ENCODE measurements at regions not wholly inside any gene's neighbourhood (a gene's known extent, or its start where the extent isn't known, plus 50 kb on each side); places are given as distances from the start of the nearest gene placed in this dataset.

DNA sequence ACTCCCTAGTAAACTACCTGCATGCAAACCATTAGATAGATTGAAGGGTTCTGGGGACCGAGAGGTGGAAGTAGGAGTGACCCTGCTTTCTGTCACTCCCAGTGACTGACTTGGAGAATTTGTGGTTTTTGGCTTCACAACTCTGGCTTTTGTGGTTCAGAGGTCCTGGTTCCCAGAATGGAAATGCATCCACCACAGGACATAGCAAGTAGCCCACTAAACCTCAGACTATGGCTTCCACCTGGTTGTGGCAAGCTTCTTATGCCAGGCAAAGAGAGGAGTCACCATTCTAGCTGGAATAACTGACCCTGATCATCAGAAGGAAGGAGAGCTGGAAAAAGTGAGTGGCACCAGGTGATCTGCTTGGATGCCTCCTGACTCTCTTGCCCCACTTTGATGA is 162.4 kb upstream of the TMEM260 start:
- in situ Hi-C loops (cut with HindIII; ENCODE audit: low sequenced_read_pairs) = loop anchor here (10.0 kb wide), 1 partner anchor 58 kb away; no protein-coding TSS in a partner anchor

GRCh38 chr14:56419750-56420149 is 159.8 kb upstream of the TMEM260 start:
- in situ Hi-C loops (cut with HindIII; ENCODE audit: low sequenced_read_pairs) = loop anchor here (10.0 kb wide), 1 partner anchor 55 kb away; no protein-coding TSS in a partner anchor

- in situ Hi-C loops (cut with HindIII; ENCODE audit: low sequenced_read_pairs) = no loop called here
Measured at GRCh38 chr14:56422221-56422620, 157.4 kb upstream of the TMEM260 start.

DNA sequence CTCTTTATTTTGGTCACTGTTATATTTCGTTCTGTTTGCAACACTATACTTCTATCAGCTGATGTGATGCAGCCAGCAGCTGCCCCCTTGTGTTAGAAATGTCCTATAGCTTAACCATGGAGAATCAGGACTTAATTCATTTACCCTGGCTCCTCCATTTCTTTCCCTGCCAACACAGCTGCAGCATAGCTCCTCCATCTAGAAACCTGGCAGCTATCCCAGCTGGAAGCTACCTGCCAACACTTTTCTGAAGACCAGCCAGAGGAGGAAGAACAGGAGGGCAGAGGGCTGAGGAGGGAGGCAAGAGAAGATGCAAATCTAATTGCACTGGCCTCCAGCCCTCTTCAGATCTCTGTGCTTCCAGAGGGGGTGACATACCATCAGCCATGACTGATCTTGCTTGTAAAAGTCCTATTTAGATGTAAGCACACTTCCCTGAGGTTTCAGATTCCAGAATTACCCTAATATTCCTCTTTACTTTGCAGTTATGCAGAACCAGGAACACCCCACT is 156.8 kb upstream of the TMEM260 start:
- in situ Hi-C loops (cut with HindIII; ENCODE audit: low sequenced_read_pairs) = no loop called here

GRCh38 chr14:56423544-56423943 is 156.1 kb upstream of the TMEM260 start:
- in situ Hi-C loops (cut with HindIII; ENCODE audit: low sequenced_read_pairs) = no loop called here

- in situ Hi-C loops (cut with HindIII; ENCODE audit: low sequenced_read_pairs) = no loop called here
Measured at GRCh38 chr14:56431013-56431412, 148.6 kb upstream of the TMEM260 start.

GRCh38 chr14:56449670-56450213 is 129.9 kb upstream of the TMEM260 start:
- in situ Hi-C loops (cut with HindIII; ENCODE audit: low sequenced_read_pairs) = loop anchor here (25.0 kb wide), 1 partner anchor 712 kb away; no protein-coding TSS in a partner anchor

DNA sequence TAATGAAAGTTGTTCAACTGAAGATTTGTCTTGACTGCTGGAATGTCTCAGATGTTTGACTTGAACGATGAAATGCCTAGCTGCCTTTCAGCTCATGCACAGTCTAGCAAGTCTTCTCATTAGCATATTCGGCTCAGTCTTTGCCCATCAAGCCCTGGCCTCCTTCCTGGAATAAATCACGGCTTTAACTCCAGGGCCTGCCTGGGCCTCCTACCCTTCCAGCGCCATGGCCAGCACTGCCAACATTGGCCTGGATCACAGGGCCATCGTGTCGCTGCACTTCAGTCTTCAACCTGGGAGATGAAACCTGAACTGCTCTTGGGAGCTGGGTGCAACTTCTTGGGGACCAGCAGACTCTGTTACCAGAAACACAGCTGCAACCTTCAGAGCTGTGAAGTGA is 126.7 kb upstream of the TMEM260 start:
- in situ Hi-C loops (cut with HindIII; ENCODE audit: low sequenced_read_pairs) = loop anchor here (25.0 kb wide), 1 partner anchor 716 kb away; no protein-coding TSS in a partner anchor

- in situ Hi-C loops (cut with HindIII; ENCODE audit: low sequenced_read_pairs) = loop anchor here (25.0 kb wide), 1 partner anchor 717 kb away; no protein-coding TSS in a partner anchor
Measured at GRCh38 chr14:56454680-56455079, 124.9 kb upstream of the TMEM260 start.

DNA sequence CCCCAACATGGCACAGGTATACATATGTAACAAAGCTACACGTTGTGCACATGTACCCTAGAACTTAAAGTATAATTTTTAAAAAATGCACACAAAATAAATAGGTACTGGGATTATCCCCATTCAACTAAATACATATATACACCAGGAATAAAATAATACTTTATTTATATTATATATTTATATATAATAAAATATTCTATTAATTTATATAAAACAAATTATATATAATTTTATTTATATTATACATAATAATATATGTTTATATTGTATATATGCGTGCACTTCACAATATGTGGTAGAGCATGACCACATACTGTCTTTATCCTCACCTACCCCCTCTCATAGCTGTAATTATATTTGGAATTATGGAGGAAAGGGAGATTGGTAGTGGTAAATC is 119.1 kb upstream of the TMEM260 start:
- in situ Hi-C loops (cut with HindIII; ENCODE audit: low sequenced_read_pairs) = loop anchor here (25.0 kb wide), 1 partner anchor 723 kb away; no protein-coding TSS in a partner anchor

DNA sequence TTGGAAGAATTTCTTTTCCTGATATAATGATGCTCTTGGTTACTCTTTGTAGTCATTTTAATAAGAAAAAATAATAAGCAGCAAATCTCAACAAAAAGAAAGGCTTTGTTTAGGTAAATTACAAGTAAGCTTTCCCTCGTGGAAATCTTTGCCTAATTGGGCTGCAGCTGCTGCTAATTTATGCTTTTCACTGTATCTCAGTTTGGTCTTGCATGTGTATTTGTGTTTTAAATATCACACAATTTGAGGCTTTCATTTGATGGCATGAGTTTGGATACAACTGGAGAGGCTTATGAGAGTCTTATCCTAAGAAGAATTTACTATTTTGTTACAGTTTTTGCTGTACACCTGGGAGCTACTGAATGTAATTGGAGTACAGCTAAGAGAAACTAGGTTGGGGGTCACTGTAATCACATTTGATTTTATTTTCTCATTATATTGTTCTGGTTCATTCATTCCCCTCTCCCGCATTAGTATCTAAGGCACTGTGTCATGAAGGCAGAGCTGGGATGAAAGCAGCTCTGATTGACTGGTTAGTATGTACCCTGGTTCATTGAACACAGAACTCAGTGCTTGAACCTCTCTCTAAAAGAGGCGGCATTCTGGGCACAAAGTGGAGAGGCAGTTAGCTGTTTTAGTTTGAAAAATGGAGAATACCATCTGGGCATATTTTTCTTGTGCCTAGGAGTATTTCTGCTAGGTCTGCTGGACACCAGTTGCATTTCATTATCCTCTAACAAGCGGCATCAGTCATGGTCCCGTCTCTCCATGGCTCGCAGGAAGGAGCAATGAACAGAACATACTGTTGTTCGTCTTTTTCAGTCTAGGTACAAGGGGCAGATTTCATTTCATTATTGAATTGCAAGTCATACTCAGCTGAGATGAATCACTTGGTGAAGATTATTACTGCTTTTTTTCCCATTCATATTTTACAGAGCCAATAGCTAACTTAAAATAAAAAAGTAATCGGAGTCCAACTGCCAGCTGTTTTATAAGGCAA is 118.0 kb upstream of the TMEM260 start:
- in situ Hi-C loops (cut with HindIII; ENCODE audit: low sequenced_read_pairs) = loop anchor here (25.0 kb wide), 1 partner anchor 724 kb away; no protein-coding TSS in a partner anchor

- in situ Hi-C loops (cut with HindIII; ENCODE audit: low sequenced_read_pairs) = loop anchor here (25.0 kb wide), 1 partner anchor 726 kb away; no protein-coding TSS in a partner anchor
Measured at GRCh38 chr14:56463271-56463890, 116.2 kb upstream of the TMEM260 start.

GRCh38 chr14:56471056-56471455 is 108.5 kb upstream of the TMEM260 start:
- in situ Hi-C loops (cut with HindIII; ENCODE audit: low sequenced_read_pairs) = loop anchor here (5.0 to 25.0 kb wide), 3 partner anchors 56 to 734 kb away; no protein-coding TSS in a partner anchor

GRCh38 chr14:56474419-56475022 is 105.1 kb upstream of the TMEM260 start:
- in situ Hi-C loops (cut with HindIII; ENCODE audit: low sequenced_read_pairs) = loop anchor here (5.0 to 25.0 kb wide), 3 partner anchors 60 to 737 kb away; no protein-coding TSS in a partner anchor

- in situ Hi-C loops (cut with HindIII; ENCODE audit: low sequenced_read_pairs) = no loop called here
Measured at GRCh38 chr14:56482310-56482911, 97.2 kb upstream of the TMEM260 start.

GRCh38 chr14:56487090-56487667 is 92.4 kb upstream of the TMEM260 start:
- in situ Hi-C loops (cut with HindIII; ENCODE audit: low sequenced_read_pairs) = no loop called here

- in situ Hi-C loops (cut with HindIII; ENCODE audit: low sequenced_read_pairs) = no loop called here
Measured at GRCh38 chr14:56487761-56488160, 91.8 kb upstream of the TMEM260 start.

DNA sequence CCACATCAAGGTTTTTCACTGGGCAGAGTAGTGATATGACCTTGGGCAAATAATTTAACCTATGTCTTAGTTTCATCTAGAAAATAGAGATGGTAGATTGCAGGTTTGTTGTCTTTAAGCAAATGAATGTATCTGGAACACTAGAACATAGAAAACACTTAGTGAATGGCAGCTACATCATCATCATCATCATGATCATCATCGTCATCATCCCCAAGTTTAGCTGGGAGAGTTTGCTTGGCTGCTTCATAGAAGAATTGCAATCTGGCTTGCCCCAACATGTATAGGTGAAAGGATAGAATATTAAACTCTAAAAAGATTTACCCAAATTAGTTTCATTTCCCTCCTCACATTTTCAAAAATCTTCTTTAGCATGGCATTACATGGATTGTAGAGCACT is 91.3 kb upstream of the TMEM260 start:
- in situ Hi-C loops (cut with HindIII; ENCODE audit: low sequenced_read_pairs) = no loop called here

DNA sequence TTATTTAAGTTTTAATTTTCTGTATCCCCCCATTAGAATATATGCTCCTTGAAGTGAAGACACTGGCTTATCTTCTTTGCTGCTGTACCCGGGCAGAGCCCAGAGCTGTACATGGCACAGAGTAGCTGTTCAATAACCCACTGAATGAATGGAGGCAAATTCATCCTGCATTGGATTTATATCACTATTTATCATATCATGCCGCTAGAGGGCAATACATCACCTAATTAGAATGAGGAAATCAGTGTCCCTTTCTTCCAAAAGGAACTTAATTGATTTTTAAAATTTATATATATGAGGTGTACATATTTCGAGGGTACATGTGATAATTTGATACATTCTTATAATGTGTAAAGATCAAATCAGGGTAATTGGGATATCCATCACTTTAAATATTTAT is 89.2 kb upstream of the TMEM260 start:
- in situ Hi-C loops (cut with HindIII; ENCODE audit: low sequenced_read_pairs) = loop anchor here (10.0 kb wide), 1 partner anchor 824 kb away; no protein-coding TSS in a partner anchor

Data from endothelial cell of hepatic sinusoid (primary cell).